ENCODE measurements at regions not wholly inside any gene's neighbourhood (a gene's known extent, or its start where the extent isn't known, plus 50 kb on each side); places are given as distances from the start of the nearest gene placed in this dataset.
"Not testable (repeated sequence)": the region's sequence is repeated elsewhere in the genome, so short reads cannot be mapped to it uniquely, and the experiment has no call there.

- no peaks in the 10 kb centered on the region for H3K36me3 Mint-ChIP-seq (ENCODE audit: low read depth)
- H3K27ac Mint-ChIP-seq: no peak overlapping the region
- no peak overlapping the region for H3K4me3 Mint-ChIP-seq
- no peaks in the 10 kb centered on the region for H3K4me1 Mint-ChIP-seq (ENCODE audit: low read depth)
- no peaks in the 10 kb centered on the region for H3K27me3 Mint-ChIP-seq (ENCODE audit: insufficient read depth)
- DNase-seq (ENCODE audit: low spot score): no peak
- intact Hi-C loops (cut with micrococcal nuclease): no loop called here
- H3K9me3 Mint-ChIP-seq: no peaks in the 10 kb centered on the region
Measured at GRCh38 chr9:83125671-83126070, 62.7 kb upstream of the RASEF start.

DNA sequence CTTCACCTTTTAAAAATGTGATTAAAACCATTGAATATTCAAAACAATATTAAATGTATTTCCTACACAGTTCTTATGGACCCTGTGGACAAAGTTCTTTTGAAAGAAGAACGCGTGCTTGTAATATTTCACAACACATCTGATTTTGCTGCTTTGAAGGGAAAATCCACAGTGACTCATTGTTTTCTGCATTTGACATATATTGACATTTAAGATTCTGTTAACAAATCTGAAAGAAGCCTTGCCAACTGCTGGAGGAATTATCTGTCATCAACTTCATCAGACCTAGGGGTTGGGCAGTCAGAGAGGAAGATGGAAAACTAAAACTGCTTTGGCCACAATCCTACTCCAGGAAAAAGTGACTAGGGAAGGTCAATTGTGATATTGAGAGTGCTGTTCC is 56.9 kb upstream of the RASEF start:
- intact Hi-C loops (cut with micrococcal nuclease): no loop called here
- H3K4me3 Mint-ChIP-seq: no peak overlapping the region

DNA sequence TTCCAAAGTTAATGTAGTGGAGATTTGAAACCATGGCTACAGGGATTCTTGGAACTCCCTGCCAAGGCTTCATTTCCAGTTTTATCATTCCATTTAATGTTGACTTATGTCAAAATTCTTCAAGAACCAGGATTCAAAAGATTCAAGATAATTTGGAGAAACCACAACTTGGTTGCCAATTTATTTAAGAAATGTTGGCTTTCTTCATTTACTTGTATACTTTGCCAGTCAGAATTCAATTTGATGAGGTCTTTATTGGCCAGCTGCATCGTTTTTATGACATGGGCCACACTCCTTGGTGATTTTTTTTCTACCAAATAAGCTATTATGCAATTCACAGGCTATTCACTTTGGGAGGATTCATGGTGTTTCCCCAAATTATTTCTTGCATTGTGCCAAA is 53.1 kb upstream of the RASEF start:
- H3K9me3 Mint-ChIP-seq: peaks cover 20% of the 10 kb centered on the region
- intact Hi-C loops (cut with micrococcal nuclease): no loop called here
- no peaks in the 10 kb centered on the region for H3K27me3 Mint-ChIP-seq (ENCODE audit: insufficient read depth)
- H3K36me3 Mint-ChIP-seq (ENCODE audit: low read depth): no peaks in the 10 kb centered on the region
- no peak overlapping the region for H3K27ac Mint-ChIP-seq
- no peak for DNase-seq (ENCODE audit: low spot score)
- no peak overlapping the region for H3K4me3 Mint-ChIP-seq
- H3K4me1 Mint-ChIP-seq (ENCODE audit: low read depth): no peaks in the 10 kb centered on the region

More for the DNA sequence above, 56.9 kb upstream of the RASEF start:
- no peak for DNase-seq (ENCODE audit: low spot score)
- H3K27ac Mint-ChIP-seq: no peak overlapping the region
- no peaks in the 10 kb centered on the region for H3K4me1 Mint-ChIP-seq (ENCODE audit: low read depth)
- H3K27me3 Mint-ChIP-seq (ENCODE audit: insufficient read depth): no peaks in the 10 kb centered on the region
- peaks cover 3% of the 10 kb centered on the region for H3K9me3 Mint-ChIP-seq
- H3K36me3 Mint-ChIP-seq (ENCODE audit: low read depth): no peaks in the 10 kb centered on the region

DNA sequence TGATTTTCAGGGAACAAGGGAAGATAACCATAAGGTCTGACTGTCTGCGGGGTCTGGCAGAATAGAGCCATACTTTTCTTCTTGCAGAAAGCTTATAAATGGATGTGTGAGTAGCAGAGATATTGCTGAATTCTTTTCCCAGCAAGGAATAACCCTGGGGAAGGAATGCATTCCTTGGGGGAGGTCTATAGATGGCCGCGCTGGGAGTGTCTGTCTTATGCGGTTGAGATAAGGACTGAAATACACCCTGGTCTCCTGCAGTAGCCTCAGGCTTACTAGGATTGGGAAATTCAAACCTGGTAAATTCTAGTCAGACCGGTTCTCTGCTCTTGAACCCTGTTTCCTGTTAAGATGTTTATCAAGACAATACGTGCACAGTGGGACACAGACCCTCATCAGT is 50.5 kb upstream of the RASEF start:
- H3K27ac Mint-ChIP-seq; H3K4me3 Mint-ChIP-seq; intact Hi-C loops (cut with micrococcal nuclease): not testable (repeated sequence)

More for the DNA sequence above, 50.5 kb upstream of the RASEF start:
- H3K4me1 Mint-ChIP-seq (ENCODE audit: low read depth); H3K27me3 Mint-ChIP-seq (ENCODE audit: insufficient read depth); DNase-seq (ENCODE audit: low spot score); H3K36me3 Mint-ChIP-seq (ENCODE audit: low read depth): not testable (repeated sequence)
- H3K9me3 Mint-ChIP-seq: peaks cover 20% of the 10 kb centered on the region

All from activated T-helper 1 cell treated with anti-CD3 and anti-CD28 coated beads, Interleukin-12 subunit alpha, Interleukin-12 subunit beta, Interleukin-2, Interleukin-4 antibody, amounts not matched to agents 30 ng/mL and 10 ng/mL and 1 ng/mL, durations not matched to agents 14 hours and 24 hours and 36 hours (primary cell).